Trophoblast cell (in vitro differentiated cells and primary cell): ENCODE measurements at regions not wholly inside any gene's neighbourhood (a gene's known extent, or its start where the extent isn't known, plus 50 kb on each side); places are given as distances from the start of the nearest gene placed in this dataset.

Source experiments
- DNase-seq, 2 donors: peaks; one replicate each; pipeline ENCODE4 v3.0.0-alpha.2; 2016
- H2AFZ ChIP-seq: 2 replicates; pipeline ENCODE4 v1.6.1; 2013; ENCODE audit warnings: low read length, moderate library complexity, mild to moderate bottlenecking; ENCODE audit not compliant: insufficient read depth, poor library complexity
- H2AK5ac ChIP-seq: 2 replicates; pipeline ENCODE4 v1.6.1; 2013; ENCODE audit warnings: mild to moderate bottlenecking, low read length
- H2BK120ac ChIP-seq: 2 replicates; pipeline ENCODE4 v1.6.1; 2013; ENCODE audit warnings: low read length, mild to moderate bottlenecking, moderate library complexity; ENCODE audit not compliant: insufficient read depth, poor library complexity
- H2BK12ac ChIP-seq: 2 replicates; pipeline ENCODE4 v1.6.1; 2013; ENCODE audit warnings: mild to moderate bottlenecking, low read length, moderate library complexity
- H2BK5ac ChIP-seq: 2 replicates; pipeline ENCODE4 v1.6.1; 2013; ENCODE audit warnings: low read length, low read depth, moderate library complexity, mild to moderate bottlenecking; ENCODE audit not compliant: poor library complexity
- H3K14ac ChIP-seq: 2 replicates; pipeline ENCODE4 v1.6.1; 2013; ENCODE audit warnings: mild to moderate bottlenecking, low read length
- H3K18ac ChIP-seq: 2 replicates; pipeline ENCODE4 v1.6.1; 2013; ENCODE audit warnings: mild to moderate bottlenecking, low read length
- H3K23ac ChIP-seq: 2 replicates; pipeline ENCODE4 v1.6.1; 2013; ENCODE audit warnings: low read length
- H3K27ac ChIP-seq: 2 replicates; pipeline ENCODE4 v1.5.1; 2013; ENCODE audit warnings: low read depth, mild to moderate bottlenecking, inconsistent platforms, low read length, moderate library complexity
- H3K27me3 ChIP-seq: 2 replicates; pipeline ENCODE4 v1.6.1; 2013; ENCODE audit warnings: inconsistent platforms, mild to moderate bottlenecking, low read length, moderate library complexity; ENCODE audit not compliant: insufficient read depth
- H3K36me3 ChIP-seq, 2 experiments: 1 replicate in 1 of 2; 2 replicates in 1 of 2; pipeline ENCODE4 v1.6.1; 2013; ENCODE audit warnings: low read length in 2 of 2, mild to moderate bottlenecking in 2 of 2, moderate library complexity in 1 of 2; ENCODE audit not compliant: insufficient read depth in 2 of 2, control insufficient read depth in 1 of 2
- H3K4ac ChIP-seq: 2 replicates; pipeline ENCODE4 v1.6.1; 2013; ENCODE audit warnings: low read depth, mild to moderate bottlenecking, low read length, moderate library complexity
- H3K4me1 ChIP-seq, 2 experiments: 1 replicate in 1 of 2; 2 replicates in 1 of 2; pipeline ENCODE4 v1.6.1; 2013; ENCODE audit warnings: low read length in 2 of 2, mild to moderate bottlenecking in 2 of 2, moderate library complexity in 1 of 2; ENCODE audit not compliant: insufficient read depth in 2 of 2, control insufficient read depth in 1 of 2
- H3K4me2 ChIP-seq: 2 replicates; pipeline ENCODE4 v1.6.1; 2013; ENCODE audit warnings: inconsistent platforms, mild to moderate bottlenecking, low read length, moderate library complexity
- H3K4me3 ChIP-seq: 2 replicates; pipeline ENCODE4 v1.5.1; 2013; ENCODE audit warnings: mild to moderate bottlenecking, low read depth, low read length, inconsistent platforms
- H3K79me1 ChIP-seq: one replicate; pipeline ENCODE4 v1.6.1; 2013; ENCODE audit warnings: low read length
- H3K79me2 ChIP-seq: 2 replicates; pipeline ENCODE4 v1.6.1; 2013; ENCODE audit warnings: low read length, mild to moderate bottlenecking; ENCODE audit not compliant: control insufficient read depth, insufficient read depth, poor library complexity
- H3K9ac ChIP-seq: 2 replicates; pipeline ENCODE4 v1.6.1; 2013; ENCODE audit warnings: mild to moderate bottlenecking, low read length
- H3K9me3 ChIP-seq: 2 replicates; pipeline ENCODE4 v1.6.1; 2013; ENCODE audit warnings: low read depth, mild to moderate bottlenecking, control low read depth, inconsistent platforms, low read length; ENCODE audit not compliant: insufficient read depth
- H4K12ac ChIP-seq: 2 replicates; pipeline ENCODE4 v1.6.1; 2013; ENCODE audit warnings: low read depth, mild to moderate bottlenecking, low read length, moderate library complexity
- H4K8ac ChIP-seq: 2 replicates; pipeline ENCODE4 v1.6.1; 2013; ENCODE audit warnings: low read depth, mild to moderate bottlenecking, low read length, moderate library complexity
- H4K91ac ChIP-seq: one replicate; pipeline ENCODE4 v1.6.1; 2013; ENCODE audit warnings: low read depth, mild to moderate bottlenecking, low read length, moderate library complexity
- WGBS: extraction: QIAGEN DNeasy Blood & Tissue Kit; methylation state at CpG from one replicate; pipeline ENCODE4 v1.1.7; 2013; ENCODE audit warnings: missing lambda C conversion rate; ENCODE audit not compliant: insufficient read length, insufficient coverage; ENCODE audit errors: extremely low coverage; 5-methylcytosine and 5-hydroxymethylcytosine counted together

DNA sequence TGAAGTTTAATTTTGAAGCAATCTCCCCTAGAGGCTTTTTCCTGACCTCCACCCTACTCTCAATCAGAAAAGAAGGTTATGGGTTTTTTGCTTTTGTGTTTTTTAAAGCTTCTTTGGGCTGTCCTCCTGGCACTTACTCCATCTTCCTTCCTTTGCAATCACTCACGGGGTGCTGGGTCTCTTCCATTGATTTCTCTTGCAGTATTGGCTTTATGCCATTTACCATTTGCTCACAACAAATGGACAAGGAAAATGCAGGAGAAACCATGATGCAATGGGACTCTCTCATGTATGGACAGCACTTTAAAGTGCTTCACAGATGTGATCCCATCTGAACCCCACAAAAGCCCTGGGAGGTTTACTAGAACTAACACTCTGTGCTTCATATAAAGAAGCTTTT is 57.5 kb downstream of the SST start:
- WGBS = no CpG with 5 or more reads among the region's 1 CpG
- no peak for DNase-seq
- no peak overlapping the region for H2BK12ac ChIP-seq

DNA sequence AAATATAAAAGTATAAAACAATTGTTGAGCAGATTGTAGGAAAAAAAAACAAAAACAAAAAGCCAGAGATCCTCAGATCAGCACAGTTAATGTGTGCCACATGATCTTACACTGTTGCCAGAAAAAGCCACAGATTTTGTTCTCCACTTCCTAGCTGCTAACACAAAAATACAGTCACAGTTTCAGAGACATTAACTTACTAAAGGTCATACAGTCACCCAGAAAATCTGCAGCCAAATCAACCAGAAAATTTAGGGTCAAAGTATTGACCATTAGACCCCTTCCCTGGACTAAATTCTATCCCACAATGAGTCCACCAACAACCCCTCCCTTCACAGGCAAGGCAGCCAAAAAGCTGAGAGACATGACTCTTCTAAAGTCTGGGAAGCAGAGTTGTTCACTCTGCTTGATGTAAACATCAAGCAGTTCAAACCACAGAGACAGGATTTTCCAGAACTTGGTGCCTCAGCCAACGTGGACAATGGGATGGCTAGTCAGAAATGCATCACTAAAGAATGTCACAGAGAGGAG is 59.1 kb downstream of the SST start:
- no peak overlapping the region for H3K14ac ChIP-seq
- no peak overlapping the region for H4K91ac ChIP-seq
- no CpG with 5 or more reads among the region's 1 CpG for WGBS
- H2BK5ac ChIP-seq = no peak overlapping the region
- no peak overlapping the region for H4K12ac ChIP-seq
- H3K18ac ChIP-seq = no peak overlapping the region
- H3K4me2 ChIP-seq = no peak overlapping the region
- no peak overlapping the region for H3K27ac ChIP-seq
- H3K9me3 ChIP-seq = no peaks in the 10 kb centered on the region
- H4K8ac ChIP-seq = no peak overlapping the region
- no peak overlapping the region for H2AFZ ChIP-seq
- no peak overlapping the region for H3K9ac ChIP-seq
- no peak for DNase-seq
- no peaks in the 10 kb centered on the region for H3K79me2 ChIP-seq
- H3K27me3 ChIP-seq = no peaks in the 10 kb centered on the region
- no peak overlapping the region for H2BK12ac ChIP-seq
- H3K79me1 ChIP-seq = no peaks in the 10 kb centered on the region
- no peaks in the 10 kb centered on the region for H3K36me3 ChIP-seq
- no peak overlapping the region for H3K23ac ChIP-seq
- H3K4ac ChIP-seq = no peak overlapping the region
- no peaks in the 10 kb centered on the region for H3K4me1 ChIP-seq
- no peak overlapping the region for H2AK5ac ChIP-seq
- H2BK120ac ChIP-seq = no peak overlapping the region
- H3K4me3 ChIP-seq = no peak overlapping the region

More for the DNA sequence above, 57.5 kb downstream of the SST start:
- no peak overlapping the region for H3K14ac ChIP-seq
- H4K12ac ChIP-seq = no peak overlapping the region
- no peak overlapping the region for H3K4ac ChIP-seq
- no peak overlapping the region for H3K23ac ChIP-seq
- no peaks in the 10 kb centered on the region for H3K79me1 ChIP-seq
- H3K9me3 ChIP-seq = no peaks in the 10 kb centered on the region
- H3K9ac ChIP-seq = no peak overlapping the region
- H4K91ac ChIP-seq = no peak overlapping the region
- no peak overlapping the region for H3K18ac ChIP-seq
- H2AFZ ChIP-seq = no peak overlapping the region
- H3K4me1 ChIP-seq = no peaks in the 10 kb centered on the region
- no peaks in the 10 kb centered on the region for H3K79me2 ChIP-seq
- no peak overlapping the region for H2AK5ac ChIP-seq
- no peaks in the 10 kb centered on the region for H3K27me3 ChIP-seq
- H4K8ac ChIP-seq = no peak overlapping the region
- no peak overlapping the region for H3K4me2 ChIP-seq
- H3K27ac ChIP-seq = no peak overlapping the region
- no peak overlapping the region for H3K4me3 ChIP-seq
- H3K36me3 ChIP-seq = no peaks in the 10 kb centered on the region
- H2BK120ac ChIP-seq = no peak overlapping the region
- no peak overlapping the region for H2BK5ac ChIP-seq

DNA sequence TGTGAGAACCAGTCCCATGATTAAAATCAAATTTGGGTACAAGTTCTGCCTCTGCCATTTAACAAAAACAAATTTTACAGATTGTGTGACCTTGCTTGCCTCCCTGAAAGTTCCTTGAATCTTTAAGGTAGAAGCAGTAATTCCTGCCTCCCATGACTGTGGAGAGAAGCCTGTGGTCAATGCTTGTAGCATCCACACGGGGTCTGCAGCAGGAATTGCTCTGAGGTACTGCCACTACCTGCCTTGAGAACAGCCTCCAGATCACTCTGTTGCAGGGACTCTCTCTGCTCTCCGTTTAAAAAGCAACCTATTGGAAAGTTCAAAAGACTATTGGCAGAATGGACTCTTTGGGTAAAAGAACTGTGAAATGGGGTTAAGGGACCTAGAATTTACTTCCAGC is 75.9 kb downstream of the SST start:
- no peak overlapping the region for H2BK120ac ChIP-seq

DNA sequence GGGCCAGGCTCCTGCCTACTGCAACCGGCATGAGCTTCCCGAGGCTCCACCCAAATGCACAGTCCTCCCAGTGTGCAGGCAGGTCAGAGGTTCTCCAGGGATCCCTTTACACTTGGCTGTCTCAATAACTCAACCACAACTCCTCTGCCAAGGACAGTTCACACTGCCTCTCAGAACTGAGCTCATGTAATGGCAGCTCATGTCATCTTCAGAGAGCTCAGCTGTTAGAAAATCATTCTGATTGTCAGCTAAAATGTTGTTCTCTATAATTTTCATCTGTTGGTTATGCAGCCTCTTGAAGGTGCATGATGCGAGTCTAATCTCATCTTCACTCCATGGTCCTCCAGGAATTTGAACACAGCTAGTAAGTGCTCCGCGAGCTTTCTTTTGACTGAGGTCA is 76.7 kb downstream of the SST start:
- H3K27me3 ChIP-seq = no peaks in the 10 kb centered on the region
- H3K4me1 ChIP-seq = no peaks in the 10 kb centered on the region
- H4K91ac ChIP-seq = no peak overlapping the region
- no peaks in the 10 kb centered on the region for H3K79me1 ChIP-seq
- no peak overlapping the region for H3K14ac ChIP-seq
- H3K4me3 ChIP-seq = no peak overlapping the region
- no peak overlapping the region for H4K8ac ChIP-seq
- no peak overlapping the region for H2BK120ac ChIP-seq
- no peak overlapping the region for H2BK12ac ChIP-seq
- H2AK5ac ChIP-seq = no peak overlapping the region
- no peak overlapping the region for H2AFZ ChIP-seq
- H3K23ac ChIP-seq = no peak overlapping the region
- no peak overlapping the region for H3K4me2 ChIP-seq
- H3K27ac ChIP-seq = no peak overlapping the region
- no peak overlapping the region for H3K4ac ChIP-seq
- no peak for DNase-seq
- no peak overlapping the region for H4K12ac ChIP-seq
- no peak overlapping the region for H3K18ac ChIP-seq
- H3K79me2 ChIP-seq = no peaks in the 10 kb centered on the region
- no peaks in the 10 kb centered on the region for H3K9me3 ChIP-seq
- H3K36me3 ChIP-seq = no peaks in the 10 kb centered on the region
- WGBS = no CpG with 5 or more reads among the region's 5 CpGs
- H3K9ac ChIP-seq = no peak overlapping the region
- H2BK5ac ChIP-seq = no peak overlapping the region

More for the DNA sequence above, 75.9 kb downstream of the SST start:
- H2AK5ac ChIP-seq = no peak overlapping the region
- no peaks in the 10 kb centered on the region for H3K9me3 ChIP-seq
- no peak overlapping the region for H4K8ac ChIP-seq
- H3K79me2 ChIP-seq = no peaks in the 10 kb centered on the region
- no peak overlapping the region for H4K12ac ChIP-seq
- H3K23ac ChIP-seq = no peak overlapping the region
- no peak overlapping the region for H3K18ac ChIP-seq
- H3K27me3 ChIP-seq = no peaks in the 10 kb centered on the region
- no peak overlapping the region for H2BK12ac ChIP-seq
- DNase-seq = no peak
- no peak overlapping the region for H3K4me2 ChIP-seq
- H3K14ac ChIP-seq = no peak overlapping the region
- H3K4me1 ChIP-seq = no peaks in the 10 kb centered on the region
- no peak overlapping the region for H2AFZ ChIP-seq
- H4K91ac ChIP-seq = no peak overlapping the region
- H3K4ac ChIP-seq = no peak overlapping the region
- H3K27ac ChIP-seq = no peak overlapping the region
- H3K4me3 ChIP-seq = no peak overlapping the region
- no peaks in the 10 kb centered on the region for H3K36me3 ChIP-seq
- H3K9ac ChIP-seq = no peak overlapping the region
- no peak overlapping the region for H2BK5ac ChIP-seq
- WGBS = no CpG with 5 or more reads among the region's 2 CpGs
- no peaks in the 10 kb centered on the region for H3K79me1 ChIP-seq
